Neural cell (in vitro differentiated cells): ENCODE measurements at regions not wholly inside any gene's neighbourhood (a gene's known extent, or its start where the extent isn't known, plus 50 kb on each side); places are given as distances from the start of the nearest gene placed in this dataset.

Experiments used
- H2AFZ ChIP-seq: fragments of 200-600, 300-800 bp; sonication (generic), shearing (Covaris generic); 2 replicates; pipeline ENCODE4 v1.6.0; 2014; ENCODE audit warnings: low read depth, mild to moderate bottlenecking, antibody characterized with exemption, low read length, moderate library complexity
- H3F3A ChIP-seq: fragments of 200-600 bp; shearing (Covaris generic); 2 replicates; pipeline ENCODE4 v1.6.1; 2016; ENCODE audit warnings: mild to moderate bottlenecking, moderate library complexity, mixed read lengths, antibody characterized with exemption, low read length; ENCODE audit not compliant: insufficient read depth, poor library complexity, severe bottlenecking
- H3K27ac ChIP-seq: fragments of 200-600, 300-800 bp; sonication (generic), shearing (Covaris generic); 2 replicates; pipeline ENCODE4 v1.5.1; 2014; ENCODE audit warnings: mild to moderate bottlenecking, low read length, moderate library complexity
- H3K27me3 ChIP-seq: fragments of 300-800, 200-600 bp; sonication (generic), shearing (Covaris generic); 2 replicates; pipeline ENCODE4 v1.6.0; 2014; ENCODE audit warnings: mild to moderate bottlenecking, low read depth, low read length, moderate library complexity; ENCODE audit not compliant: insufficient read depth
- H3K36me3 ChIP-seq: fragments of 300-800, 200-600 bp; sonication (generic), shearing (Covaris generic); 2 replicates; pipeline ENCODE4 v1.5.1; 2014; ENCODE audit warnings: mild to moderate bottlenecking, antibody characterized with exemption, low read length, moderate library complexity; ENCODE audit not compliant: insufficient read depth
- H3K4me2 ChIP-seq: fragments of 300-800, 200-600 bp; sonication (generic), shearing (Covaris generic); 2 replicates; pipeline ENCODE4 v1.6.0; 2014; ENCODE audit warnings: mild to moderate bottlenecking, low read length
- H3K4me3 ChIP-seq: fragments of 300-800, 200-600 bp; sonication (generic), shearing (Covaris generic); 2 replicates; pipeline ENCODE4 v1.5.1; 2014; ENCODE audit warnings: mild to moderate bottlenecking, low read length, moderate library complexity
- H3K79me2 ChIP-seq: fragments of 200-600 bp; shearing (Covaris generic); replicated peaks from 2 replicates; pipeline ENCODE4 v1.6.0; 2014; ENCODE audit warnings: mild to moderate bottlenecking, low read length, moderate library complexity; ENCODE audit not compliant: insufficient read depth
- H3K9ac ChIP-seq: fragments of 300-800, 200-600 bp; sonication (generic), shearing (Covaris generic); 2 replicates; pipeline ENCODE4 v1.6.1; 2016; ENCODE audit warnings: mild to moderate bottlenecking, low read length, mixed read lengths
- H3K9me2 ChIP-seq: fragments of 200-600 bp; shearing (Covaris generic); 2 replicates; pipeline ENCODE4 v1.6.1; 2016; ENCODE audit warnings: mild to moderate bottlenecking, low read length, mixed read lengths; ENCODE audit not compliant: insufficient read depth
- H3K9me3 ChIP-seq: fragments of 200-600, 300-800 bp; sonication (generic), shearing (Covaris generic); 2 replicates; pipeline ENCODE4 v1.6.1; 2016; ENCODE audit warnings: mild to moderate bottlenecking, mixed run types, low read length, moderate library complexity, mixed read lengths
- H4K20me1 ChIP-seq: fragments of 200-600 bp; shearing (Covaris generic); 2 replicates; pipeline ENCODE4 v1.6.1; 2016; ENCODE audit warnings: mild to moderate bottlenecking, mixed run types; ENCODE audit not compliant: insufficient read depth
- CTCF ChIP-seq: fragments of 450-650 bp; IDR thresholded peaks from 2 replicates; pipeline ENCODE4 v1.5.1; 2014; ENCODE audit warnings: antibody characterized with exemption, mild to moderate bottlenecking, moderate library complexity; ENCODE audit not compliant: poor library complexity, severe bottlenecking
- EP300 ChIP-seq: fragments of 450-650 bp; conservative IDR thresholded peaks from 2 replicates; pipeline ENCODE4 v1.6.1; 2014; ENCODE audit warnings: antibody characterized with exemption, mild to moderate bottlenecking, moderate library complexity; ENCODE audit not compliant: poor library complexity, severe bottlenecking
- EZH2 ChIP-seq: fragments of 200-600, 300-800 bp; shearing (Covaris generic), sonication (generic); IDR thresholded peaks from 2 replicates; pipeline ENCODE4 v1.6.1; 2014; ENCODE audit warnings: antibody characterized with exemption, low read length, borderline replicate concordance, mild to moderate bottlenecking; ENCODE audit not compliant: insufficient read depth, poor library complexity, severe bottlenecking
- MXI1 ChIP-seq: fragments of 450-650 bp; conservative IDR thresholded peaks from 2 replicates; pipeline ENCODE4 v1.6.1; 2014; ENCODE audit warnings: antibody characterized with exemption, mild to moderate bottlenecking; ENCODE audit not compliant: poor library complexity, severe bottlenecking
- POLR2AphosphoS5 ChIP-seq: IDR thresholded peaks from 2 replicates; pipeline ENCODE4 v1.6.1; 2012
- RAD21 ChIP-seq: fragments of 450-650 bp; conservative IDR thresholded peaks from 2 replicates; pipeline ENCODE4 v1.6.1; 2014; ENCODE audit warnings: antibody characterized with exemption, mild to moderate bottlenecking, moderate library complexity
- REST ChIP-seq: IDR thresholded peaks from 2 replicates; pipeline ENCODE4 v1.6.1; 2012; ENCODE audit warnings: borderline replicate concordance
- SMC3 ChIP-seq: fragments of 450-650 bp; conservative IDR thresholded peaks from 2 replicates; pipeline ENCODE4 v1.6.1; 2014; ENCODE audit warnings: antibody characterized with exemption, mild to moderate bottlenecking, moderate library complexity; ENCODE audit not compliant: poor library complexity
- TAF1 ChIP-seq: IDR thresholded peaks from 2 replicates; pipeline ENCODE4 v1.6.1; 2012; ENCODE audit warnings: low read depth

GRCh38 chr9:129491487-129491855 lies 129.4 kb downstream of the C9orf50 start:
- Histone ChIP-seq H3F3A (no peaks in the 10 kb centered on the region), H3K4me3 (no peak overlapping the region), H3K27ac (no peak overlapping the region)

More at GRCh38 chr9:129491487-129491855, 129.4 kb downstream of the C9orf50 start:
- TF ChIP-seq SMC3 = no peak
- TF ChIP-seq REST = no peak
- TF ChIP-seq EZH2 = no peak
- no peak for TF ChIP-seq CTCF
- no peak for TF ChIP-seq MXI1
- no peak for TF ChIP-seq POLR2AphosphoS5
- no peak for TF ChIP-seq EP300
- TF ChIP-seq RAD21 = no peak
- TF ChIP-seq TAF1 = no peak
- no peaks in the 10 kb centered on the region for H3K9me2 ChIP-seq
- H3K9me3 ChIP-seq = no peaks in the 10 kb centered on the region
- H2AFZ ChIP-seq = no peak overlapping the region
- H3K9ac ChIP-seq = peak overlapping the region; percentile 36
- no peaks in the 10 kb centered on the region for H3K36me3 ChIP-seq
- no peaks in the 10 kb centered on the region for H3K27me3 ChIP-seq
- no peaks in the 10 kb centered on the region for H4K20me1 ChIP-seq
- H3K4me2 ChIP-seq = no peak overlapping the region
- H3K79me2 ChIP-seq = no peaks in the 10 kb centered on the region
